Left ventricle myocardium inferior (tissue), 1 donor: ENCODE measurements at regions not wholly inside any gene's neighbourhood (a gene's known extent, or its start where the extent isn't known, plus 50 kb on each side); places are given as distances from the start of the nearest gene placed in this dataset.

Experiments
- DNase-seq: peaks from one replicate; pipeline ENCODE4 v3.0.0-alpha.2; 2020
- H3K27ac ChIP-seq: fragments of 200-600 bp; replicated peaks from 2 replicates; pipeline ENCODE4 v1.8.0; 2021
- H3K27me3 ChIP-seq: fragments of 200-600 bp; 2 replicates; pipeline ENCODE4 v1.8.0; 2021; ENCODE audit warnings: low read depth
- H3K36me3 ChIP-seq: fragments of 200-600 bp; 2 replicates; pipeline ENCODE4 v1.8.0; 2021
- H3K4me1 ChIP-seq: fragments of 200-600 bp; 2 replicates; pipeline ENCODE4 v1.8.0; 2021
- H3K4me3 ChIP-seq: fragments of 200-600 bp; 2 replicates; pipeline ENCODE4 v1.8.0; 2021; ENCODE audit warnings: mild to moderate bottlenecking, moderate library complexity
- H3K9me3 ChIP-seq: fragments of 200-600 bp; replicated peaks from 2 replicates; pipeline ENCODE4 v1.8.0; 2021
- intact Hi-C: fragments of 100-400 bp; cut with micrococcal nuclease; formaldehyde crosslinking; loops from one replicate; pipeline ENCODE4 v1.11.0; 2022
- TF ChIP-seq, protein P1 (sequence below): fragments of 200-600 bp; IDR thresholded peaks from 2 replicates; pipeline ENCODE4 v1.8.0; 2021; ENCODE audit warnings: antibody characterized with exemption, mild to moderate bottlenecking, borderline replicate concordance
- donor health status: DM: no; HTN: yes; CAD: no; lungs with severe emphysema.

DNA sequence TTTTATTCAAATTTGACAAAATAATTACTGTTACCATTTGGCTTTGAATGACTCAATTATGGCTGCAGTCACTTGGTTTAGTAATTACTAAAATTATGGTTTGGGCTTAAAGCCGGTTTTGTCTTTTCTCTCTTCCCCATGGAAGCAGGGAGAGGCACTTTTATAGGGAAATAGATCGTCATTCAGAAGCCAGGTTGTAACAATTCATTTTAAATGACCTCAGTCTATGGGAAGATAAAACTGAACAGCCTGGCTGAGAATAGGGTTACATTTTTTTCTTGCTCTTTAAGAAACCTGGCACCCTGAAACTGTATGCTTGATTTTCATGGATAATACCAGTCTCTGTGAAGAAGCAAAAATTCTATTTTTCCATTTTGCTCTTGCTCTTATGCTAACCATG lies 169.8 kb downstream of the SMC2 start:
- no peaks in the 10 kb centered on the region for H3K4me1 ChIP-seq
- no peaks in the 10 kb centered on the region for H3K27me3 ChIP-seq
- no peak for DNase-seq
- H3K36me3 ChIP-seq, result no peaks in the 10 kb centered on the region
- H3K27ac ChIP-seq, result no peak overlapping the region
- peaks cover 15% of the 10 kb centered on the region for H3K9me3 ChIP-seq
- intact Hi-C loops, result no loop called here
- TF ChIP-seq, protein P1, sequence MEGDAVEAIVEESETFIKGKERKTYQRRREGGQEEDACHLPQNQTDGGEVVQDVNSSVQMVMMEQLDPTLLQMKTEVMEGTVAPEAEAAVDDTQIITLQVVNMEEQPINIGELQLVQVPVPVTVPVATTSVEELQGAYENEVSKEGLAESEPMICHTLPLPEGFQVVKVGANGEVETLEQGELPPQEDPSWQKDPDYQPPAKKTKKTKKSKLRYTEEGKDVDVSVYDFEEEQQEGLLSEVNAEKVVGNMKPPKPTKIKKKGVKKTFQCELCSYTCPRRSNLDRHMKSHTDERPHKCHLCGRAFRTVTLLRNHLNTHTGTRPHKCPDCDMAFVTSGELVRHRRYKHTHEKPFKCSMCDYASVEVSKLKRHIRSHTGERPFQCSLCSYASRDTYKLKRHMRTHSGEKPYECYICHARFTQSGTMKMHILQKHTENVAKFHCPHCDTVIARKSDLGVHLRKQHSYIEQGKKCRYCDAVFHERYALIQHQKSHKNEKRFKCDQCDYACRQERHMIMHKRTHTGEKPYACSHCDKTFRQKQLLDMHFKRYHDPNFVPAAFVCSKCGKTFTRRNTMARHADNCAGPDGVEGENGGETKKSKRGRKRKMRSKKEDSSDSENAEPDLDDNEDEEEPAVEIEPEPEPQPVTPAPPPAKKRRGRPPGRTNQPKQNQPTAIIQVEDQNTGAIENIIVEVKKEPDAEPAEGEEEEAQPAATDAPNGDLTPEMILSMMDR, result no peak
- no peak overlapping the region for H3K4me3 ChIP-seq

DNA sequence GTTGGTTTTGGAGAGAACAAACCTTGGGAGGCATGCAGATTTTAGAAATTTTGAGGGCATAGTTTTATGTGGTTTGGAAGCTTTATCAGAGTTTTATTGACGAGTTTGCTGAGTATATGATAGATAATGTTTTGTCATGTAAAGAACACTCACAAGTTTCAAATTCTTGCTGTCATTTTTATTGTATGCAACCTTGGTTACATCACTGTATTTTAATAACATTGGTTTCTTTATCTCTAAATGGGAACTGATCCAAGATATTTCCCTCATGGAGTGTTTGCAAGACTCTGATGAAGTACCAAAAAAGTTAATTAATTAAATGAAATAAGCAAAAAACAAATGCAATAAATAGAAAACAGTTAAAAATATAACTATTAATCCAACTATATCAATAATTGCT lies 170.3 kb downstream of the SMC2 start:
- DNase-seq, result no peak
- TF ChIP-seq, protein P1, result no peak
- peaks cover 15% of the 10 kb centered on the region for H3K9me3 ChIP-seq
- intact Hi-C loops, result no loop called here
- no peaks in the 10 kb centered on the region for H3K27me3 ChIP-seq
- H3K27ac ChIP-seq, result no peak overlapping the region
- H3K4me1 ChIP-seq, result no peaks in the 10 kb centered on the region
- H3K4me3 ChIP-seq, result no peak overlapping the region
- no peaks in the 10 kb centered on the region for H3K36me3 ChIP-seq

DNA sequence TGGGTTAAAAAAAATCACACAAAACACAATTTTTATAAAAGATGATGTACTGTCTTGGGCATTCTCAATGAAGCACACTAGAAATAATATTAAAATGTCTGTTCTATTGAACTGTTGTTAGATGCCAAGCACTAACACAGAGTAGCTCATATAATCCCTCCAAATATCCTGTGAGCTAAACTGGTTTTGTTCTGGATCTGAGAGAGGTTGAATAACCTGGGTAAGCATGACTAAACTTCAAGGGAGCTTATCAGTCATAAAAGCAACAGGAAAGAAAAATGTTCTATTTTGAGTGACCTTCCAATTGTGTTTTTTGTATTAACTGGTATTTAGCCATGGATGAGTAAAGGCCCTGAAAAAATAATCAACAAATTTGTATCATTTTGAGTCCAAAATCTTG lies 175.3 kb downstream of the SMC2 start:
- Histone ChIP-seq H3K9me3 (peaks cover 11% of the 10 kb centered on the region), H3K36me3 (no peaks in the 10 kb centered on the region), H3K27ac (no peak overlapping the region), H3K27me3 (no peaks in the 10 kb centered on the region), H3K4me3 (no peak overlapping the region), H3K4me1 (no peaks in the 10 kb centered on the region)
- intact Hi-C loops, result no loop called here
- no peak for DNase-seq
- TF ChIP-seq, protein P1, result no peak

DNA sequence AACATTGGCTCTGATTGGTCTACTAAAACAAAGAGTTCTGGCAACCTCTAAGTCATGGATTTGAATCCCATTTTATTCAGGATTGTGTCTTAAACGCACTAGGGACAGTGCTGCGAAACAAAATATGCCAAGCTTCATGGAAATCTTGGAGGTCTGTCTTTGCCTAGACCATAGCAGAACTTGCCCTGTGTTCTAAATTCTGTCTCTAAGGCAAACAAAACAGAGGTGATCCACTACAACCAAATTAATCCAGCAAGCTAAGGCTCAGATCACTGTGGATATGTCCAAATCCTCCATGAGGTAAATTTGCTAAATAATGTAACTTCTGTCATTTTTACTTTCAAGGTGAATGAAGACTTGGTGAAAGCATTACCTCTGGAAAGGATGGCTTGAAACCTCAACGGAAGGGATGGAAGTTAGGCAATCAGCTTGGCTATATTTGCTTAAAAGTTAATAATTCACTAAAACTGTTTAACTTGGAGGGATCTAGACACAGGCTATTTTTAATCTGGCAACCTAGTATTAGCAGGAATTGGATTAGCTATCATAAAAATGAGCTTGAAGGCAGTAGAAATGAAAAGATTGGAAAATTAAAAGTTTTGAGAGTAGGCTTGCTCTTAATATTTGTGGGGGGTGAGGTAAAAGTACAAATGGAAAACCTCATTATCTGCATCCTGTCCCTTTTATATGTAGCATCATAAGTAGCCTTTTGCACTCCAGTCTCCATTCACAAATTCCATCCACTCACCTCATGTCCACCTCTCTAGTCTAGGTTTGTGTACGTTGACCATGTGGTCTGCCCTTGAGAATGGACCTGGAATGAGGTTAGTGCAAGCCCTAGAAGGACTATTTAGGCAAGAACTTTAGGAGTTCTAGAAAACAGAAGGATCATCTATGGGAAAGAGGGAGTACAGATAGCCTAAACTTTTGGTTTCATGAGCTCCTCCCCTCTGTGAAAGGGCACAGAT lies 176.2 kb downstream of the SMC2 start:
- H3K27me3 ChIP-seq, result no peaks in the 10 kb centered on the region
- no peaks in the 10 kb centered on the region for H3K4me1 ChIP-seq
- DNase-seq, result no peak
- TF ChIP-seq, protein P1, result no peak
- H3K4me3 ChIP-seq, result no peak overlapping the region
- H3K27ac ChIP-seq, result no peak overlapping the region
- no peaks in the 10 kb centered on the region for H3K36me3 ChIP-seq
- peaks cover 2% of the 10 kb centered on the region for H3K9me3 ChIP-seq
- intact Hi-C loops, result no loop called here

DNA sequence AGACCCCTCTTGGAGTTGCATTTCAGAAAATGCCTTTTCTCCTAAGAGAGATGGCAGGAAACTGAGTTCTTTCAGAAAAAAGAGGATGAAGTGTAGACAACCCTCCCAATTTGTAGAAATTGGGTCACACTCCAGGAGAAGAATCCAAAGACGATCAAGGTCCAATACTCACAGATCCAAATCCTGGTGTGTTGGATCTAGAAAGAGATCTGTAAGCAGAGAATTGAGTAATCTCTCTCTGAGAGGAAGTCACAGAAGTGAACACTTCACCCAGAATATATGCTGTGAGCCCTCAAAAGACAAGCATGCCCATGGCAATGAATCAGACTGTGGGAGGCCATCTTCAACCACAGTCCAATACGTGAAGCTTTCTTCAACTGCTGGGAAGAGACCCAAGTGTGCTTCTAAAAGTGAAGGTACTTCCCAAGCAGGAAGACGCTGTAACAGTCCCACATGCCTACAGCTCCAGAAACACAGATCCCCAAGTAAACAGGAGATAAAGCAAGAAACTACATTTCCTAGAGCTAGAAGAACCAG lies 182.7 kb downstream of the SMC2 start:
- Histone ChIP-seq H3K36me3 (no peaks in the 10 kb centered on the region), H3K4me3 (no peak overlapping the region), H3K27me3 (no peaks in the 10 kb centered on the region), H3K27ac (no peak overlapping the region), H3K4me1 (no peaks in the 10 kb centered on the region), H3K9me3 (no peaks in the 10 kb centered on the region)
- TF ChIP-seq, protein P1, result no peak
- DNase-seq, result no peak
- intact Hi-C loops, result no loop called here
